MCF 10A (cell line): ENCODE measurements at regions not wholly inside any gene's neighbourhood (a gene's known extent, or its start where the extent isn't known, plus 50 kb on each side); places are given as distances from the start of the nearest gene placed in this dataset.

Experiments
- BruUV-seq: library from RNA; stranded (reverse); fragments of 400-500 nt; replicated peaks from 2 replicates; lab custom pipeline; 2021; lab: Mats Ljungman, UMichigan
- CTCF ChIA-PET: fragments of 300-600 bp; sonication (Branson Sonifier 250); formaldehyde crosslinking; extraction: SDS; loops from one replicate; lab custom pipeline; 2021; ENCODE audit warnings: antibody characterized with exemption, inconsistent platforms; lab: Yijun Ruan, JAX
- POLR2A ChIA-PET: fragments of 300-600, 350-650 bp; sonication (Branson Sonifier 250); formaldehyde crosslinking; extraction: SDS; loops from one replicate; lab custom pipeline; 2020; ENCODE audit warnings: antibody characterized with exemption, inconsistent platforms; lab: Yijun Ruan, JAX
- DNase-seq: peaks from one replicate; pipeline ENCODE4 v3.0.0-alpha.2; 2018; ENCODE audit not compliant: unreplicated experiment
- H3K27ac Mint-ChIP-seq: one replicate; pipeline ENCODE4 v1.8.0; 2022; ENCODE audit warnings: mild to moderate bottlenecking, low read depth, mixed read lengths; ENCODE audit not compliant: unreplicated experiment
- H3K27me3 Mint-ChIP-seq: one replicate; pipeline ENCODE4 v1.8.0; 2022; ENCODE audit warnings: mixed read lengths; ENCODE audit not compliant: insufficient read depth, unreplicated experiment
- H3K36me3 Mint-ChIP-seq: one replicate; pipeline ENCODE4 v1.8.0; 2022; ENCODE audit warnings: mild to moderate bottlenecking, moderate library complexity, mixed read lengths; ENCODE audit not compliant: insufficient read depth, unreplicated experiment
- H3K4me1 Mint-ChIP-seq: one replicate; pipeline ENCODE4 v1.8.0; 2022; ENCODE audit warnings: mixed read lengths; ENCODE audit not compliant: insufficient read depth, unreplicated experiment
- H3K4me3 Mint-ChIP-seq: one replicate; pipeline ENCODE4 v1.8.0; 2022; ENCODE audit warnings: mild to moderate bottlenecking, moderate library complexity, mixed read lengths; ENCODE audit not compliant: unreplicated experiment
- H3K9me3 Mint-ChIP-seq: one replicate; pipeline ENCODE4 v1.8.0; 2022; ENCODE audit warnings: mixed read lengths; ENCODE audit not compliant: unreplicated experiment
- intact Hi-C: fragments of 100-400 bp; cut with micrococcal nuclease; formaldehyde crosslinking; loops from 2 replicates; pipeline ENCODE4 v1.14.1; 2022
- TF ChIP-seq, protein P1 (sequence below): fragments of 200-600 bp; IDR thresholded peaks from one replicate; pipeline ENCODE4 v1.8.0; 2022; ENCODE audit warnings: antibody characterized with exemption, mild to moderate bottlenecking; ENCODE audit not compliant: unreplicated experiment

DNA sequence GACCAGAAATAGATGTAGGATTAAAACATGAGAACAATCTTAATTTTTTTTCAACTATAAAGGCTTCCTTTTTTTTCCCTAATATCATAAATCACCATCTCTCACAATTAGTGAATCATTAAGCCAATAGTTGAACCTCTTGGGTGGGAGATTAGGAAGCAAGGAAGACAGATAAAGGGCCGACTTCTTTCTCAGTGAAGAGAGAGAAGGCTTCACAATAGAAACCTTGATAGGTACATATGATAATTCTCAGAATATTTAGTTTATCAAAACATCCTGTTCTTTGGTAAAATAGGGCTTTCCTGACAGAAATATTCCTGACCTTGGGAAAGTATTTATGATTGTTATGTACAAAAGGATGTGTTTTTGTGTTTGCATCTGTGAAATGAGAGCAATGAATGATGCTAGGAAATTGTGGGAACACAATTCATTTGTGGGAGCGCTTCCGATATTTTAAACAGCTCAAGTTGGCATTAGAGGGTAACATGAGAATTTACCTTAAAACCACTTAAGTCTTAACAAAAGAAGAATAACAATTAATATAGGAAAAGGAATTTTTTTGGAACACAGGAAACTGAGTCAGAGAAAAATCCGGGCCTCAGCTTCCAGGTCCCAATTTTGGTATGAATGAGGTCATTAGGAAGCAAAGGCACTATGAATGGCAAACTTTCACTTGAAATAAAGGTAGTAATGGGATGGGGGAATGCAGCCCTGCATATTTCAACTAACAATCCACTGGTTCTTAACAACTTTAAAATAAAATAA lies 263.2 kb upstream of the TGFBR2 start:
- CTCF ChIA-PET, result interaction anchor here (1.0 kb wide), 1 partner anchor 350 kb away, joined by 3 read pairs; no protein-coding TSS in a partner anchor
- H3K4me1 Mint-ChIP-seq, result peaks cover 46% of the 10 kb centered on the region
- no peak for DNase-seq
- intact Hi-C loops, result loop anchor here (2.0 kb wide), 1 partner anchor 230 kb away; no protein-coding TSS in a partner anchor
- no TSS peak for BruUV-seq
- H3K9me3 Mint-ChIP-seq, result no peaks in the 10 kb centered on the region
- H3K4me3 Mint-ChIP-seq, result peak overlapping the region; percentile 38
- POLR2A ChIA-PET, result interaction anchor here (0.7 to 3.1 kb wide), 7 partner anchors 12 to 263 kb away, joined by 3 to 11 read pairs (median 4); partner anchors contain the start of gene TGFBR2
- H3K36me3 Mint-ChIP-seq, result no peaks in the 10 kb centered on the region
- peak overlapping the region; percentile 94 for H3K27ac Mint-ChIP-seq
- TF ChIP-seq, protein P1, sequence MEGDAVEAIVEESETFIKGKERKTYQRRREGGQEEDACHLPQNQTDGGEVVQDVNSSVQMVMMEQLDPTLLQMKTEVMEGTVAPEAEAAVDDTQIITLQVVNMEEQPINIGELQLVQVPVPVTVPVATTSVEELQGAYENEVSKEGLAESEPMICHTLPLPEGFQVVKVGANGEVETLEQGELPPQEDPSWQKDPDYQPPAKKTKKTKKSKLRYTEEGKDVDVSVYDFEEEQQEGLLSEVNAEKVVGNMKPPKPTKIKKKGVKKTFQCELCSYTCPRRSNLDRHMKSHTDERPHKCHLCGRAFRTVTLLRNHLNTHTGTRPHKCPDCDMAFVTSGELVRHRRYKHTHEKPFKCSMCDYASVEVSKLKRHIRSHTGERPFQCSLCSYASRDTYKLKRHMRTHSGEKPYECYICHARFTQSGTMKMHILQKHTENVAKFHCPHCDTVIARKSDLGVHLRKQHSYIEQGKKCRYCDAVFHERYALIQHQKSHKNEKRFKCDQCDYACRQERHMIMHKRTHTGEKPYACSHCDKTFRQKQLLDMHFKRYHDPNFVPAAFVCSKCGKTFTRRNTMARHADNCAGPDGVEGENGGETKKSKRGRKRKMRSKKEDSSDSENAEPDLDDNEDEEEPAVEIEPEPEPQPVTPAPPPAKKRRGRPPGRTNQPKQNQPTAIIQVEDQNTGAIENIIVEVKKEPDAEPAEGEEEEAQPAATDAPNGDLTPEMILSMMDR, result no peak
- H3K27me3 Mint-ChIP-seq, result no peaks in the 10 kb centered on the region

DNA sequence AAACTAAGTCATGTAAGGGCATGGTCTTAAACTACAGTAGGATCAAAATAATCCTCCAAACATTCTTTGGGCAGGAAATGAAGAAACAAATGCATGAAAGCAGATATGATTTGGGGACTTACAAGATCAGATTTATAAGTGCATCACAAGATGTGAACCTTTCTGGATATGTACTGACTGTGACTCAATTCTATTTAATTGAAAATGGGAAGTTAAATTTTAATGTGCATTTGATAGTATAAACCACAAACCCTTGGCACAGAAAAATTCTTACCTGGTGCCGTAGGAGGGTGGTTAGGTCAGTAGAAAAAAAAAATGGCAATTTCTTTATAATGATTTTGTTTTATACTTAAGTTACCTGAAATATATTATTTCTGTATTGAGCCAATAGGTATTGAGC lies 262.5 kb upstream of the TGFBR2 start:
- Mint-ChIP-seq H3K4me3 (no peak overlapping the region), H3K9me3 (no peaks in the 10 kb centered on the region), H3K4me1 (peaks cover 52% of the 10 kb centered on the region), H3K27ac (no peak overlapping the region), H3K27me3 (no peaks in the 10 kb centered on the region), H3K36me3 (no peaks in the 10 kb centered on the region)
- no TSS peak for BruUV-seq
- TF ChIP-seq, protein P1, result no peak
- CTCF ChIA-PET, result interaction anchor here (1.0 kb wide), 1 partner anchor 349 kb away, joined by 3 read pairs; no protein-coding TSS in a partner anchor
- DNase-seq, result no peak
- POLR2A ChIA-PET, result interaction anchor here (0.7 to 3.1 kb wide), 9 partner anchors 12 to 263 kb away, joined by 3 to 11 read pairs (median 3); partner anchors contain the start of gene TGFBR2
- intact Hi-C loops, result loop anchor here (2.0 kb wide), 1 partner anchor 231 kb away; no protein-coding TSS in a partner anchor

DNA sequence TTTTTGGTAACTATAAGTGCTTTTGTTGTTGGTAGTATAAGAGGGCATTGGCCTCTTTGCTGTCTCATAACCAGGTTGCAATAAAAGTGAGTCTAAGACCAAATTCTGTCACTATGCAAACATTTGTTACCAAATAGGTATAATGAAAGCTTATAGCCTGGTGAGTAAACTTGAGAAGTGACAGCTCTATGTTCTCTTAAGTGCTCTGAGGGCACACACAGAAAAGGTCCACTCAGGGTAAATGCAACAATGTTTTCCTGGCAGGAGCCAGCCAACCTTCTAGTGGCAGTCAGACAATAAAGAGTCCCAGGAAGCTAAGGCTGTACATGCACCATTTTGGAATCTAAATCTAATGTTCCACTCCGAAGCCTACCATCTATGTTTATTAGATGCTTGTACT lies 262.1 kb upstream of the TGFBR2 start:
- no peak overlapping the region for H3K4me3 Mint-ChIP-seq

More for the DNA sequence above, 262.1 kb upstream of the TGFBR2 start:
- CTCF ChIA-PET, result interaction anchor here (0.5 to 1.1 kb wide), 3 partner anchors 25 to 349 kb away, joined by 3 to 4 read pairs (median 3); no protein-coding TSS in a partner anchor
- H3K27me3 Mint-ChIP-seq, result no peaks in the 10 kb centered on the region
- H3K4me1 Mint-ChIP-seq, result peaks cover 55% of the 10 kb centered on the region
- TF ChIP-seq, protein P1, result no peak
- no peaks in the 10 kb centered on the region for H3K36me3 Mint-ChIP-seq
- no peak for DNase-seq
- no TSS peak for BruUV-seq
- peak overlapping the region; percentile 90 for H3K27ac Mint-ChIP-seq
- intact Hi-C loops, result no loop called here
- POLR2A ChIA-PET, result interaction anchor here (0.7 to 3.1 kb wide), 8 partner anchors 34 to 262 kb away, joined by 3 to 11 read pairs (median 3); partner anchors contain the start of gene TGFBR2
- H3K9me3 Mint-ChIP-seq, result no peaks in the 10 kb centered on the region
